Sigmoid colon (tissue), 4 donors: ENCODE measurements at regions not wholly inside any gene's neighbourhood (a gene's known extent, or its start where the extent isn't known, plus 50 kb on each side); places are given as distances from the start of the nearest gene placed in this dataset.

Source experiments
- EP300 ChIP-seq, 4 donors: sonication (generic); formaldehyde crosslinking; IDR thresholded peaks; one replicate each; pipeline ENCODE4 v1.6.1; 2017; ENCODE audit warnings: antibody characterized with exemption in 4 of 4
- POLR2A ChIP-seq, 2 donors: fragments of 450-650 bp; IDR thresholded peaks; one replicate each; pipeline ENCODE4 v1.6.1; 2016; ENCODE audit warnings: antibody characterized with exemption in 2 of 2, mild to moderate bottlenecking in 2 of 2, moderate library complexity in 2 of 2
- POLR2AphosphoS5 ChIP-seq, 4 donors: sonication (generic); formaldehyde crosslinking; IDR thresholded peaks; one replicate each; pipeline ENCODE4 v1.6.1; 2017; ENCODE audit warnings: antibody characterized with exemption in 4 of 4
- TF ChIP-seq, protein P1 (sequence below), 4 experiments: fragments of 450-650 bp in 3 of 4; fragments of 200-600 bp in 1 of 4; IDR thresholded peaks; one replicate each; pipeline ENCODE4 v1.5.1; 2016 to 2019; ENCODE audit warnings: antibody characterized with exemption in 4 of 4, mild to moderate bottlenecking in 3 of 4, moderate library complexity in 2 of 4

DNA sequence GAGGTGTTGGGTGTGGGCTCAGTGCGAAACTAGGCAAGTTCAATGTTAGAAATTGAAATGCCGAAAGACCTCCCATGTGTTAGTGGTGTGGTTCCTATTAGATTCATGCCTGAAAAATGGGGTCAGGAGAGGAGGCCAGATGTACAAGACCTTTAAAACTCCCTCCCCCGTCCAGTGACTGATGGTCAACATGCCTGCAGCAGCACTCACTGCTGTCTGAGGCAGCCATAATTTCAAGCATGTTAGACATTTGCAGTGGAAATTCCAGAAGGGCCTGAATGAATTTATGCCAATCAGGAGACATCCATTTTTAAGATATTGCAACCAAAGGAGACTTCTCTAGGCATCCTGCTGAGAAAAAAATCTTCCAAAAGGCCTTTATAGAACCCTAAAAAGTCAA, 426.9 kb upstream of the NBEA start:
- TF ChIP-seq, protein P1, sequence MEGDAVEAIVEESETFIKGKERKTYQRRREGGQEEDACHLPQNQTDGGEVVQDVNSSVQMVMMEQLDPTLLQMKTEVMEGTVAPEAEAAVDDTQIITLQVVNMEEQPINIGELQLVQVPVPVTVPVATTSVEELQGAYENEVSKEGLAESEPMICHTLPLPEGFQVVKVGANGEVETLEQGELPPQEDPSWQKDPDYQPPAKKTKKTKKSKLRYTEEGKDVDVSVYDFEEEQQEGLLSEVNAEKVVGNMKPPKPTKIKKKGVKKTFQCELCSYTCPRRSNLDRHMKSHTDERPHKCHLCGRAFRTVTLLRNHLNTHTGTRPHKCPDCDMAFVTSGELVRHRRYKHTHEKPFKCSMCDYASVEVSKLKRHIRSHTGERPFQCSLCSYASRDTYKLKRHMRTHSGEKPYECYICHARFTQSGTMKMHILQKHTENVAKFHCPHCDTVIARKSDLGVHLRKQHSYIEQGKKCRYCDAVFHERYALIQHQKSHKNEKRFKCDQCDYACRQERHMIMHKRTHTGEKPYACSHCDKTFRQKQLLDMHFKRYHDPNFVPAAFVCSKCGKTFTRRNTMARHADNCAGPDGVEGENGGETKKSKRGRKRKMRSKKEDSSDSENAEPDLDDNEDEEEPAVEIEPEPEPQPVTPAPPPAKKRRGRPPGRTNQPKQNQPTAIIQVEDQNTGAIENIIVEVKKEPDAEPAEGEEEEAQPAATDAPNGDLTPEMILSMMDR (IDR thresholded peaks at IDR 0.05): no peak
- TF ChIP-seq EP300 (IDR thresholded peaks at IDR 0.05) (no peak), POLR2A (IDR thresholded peaks at IDR 0.05) (no peak), POLR2AphosphoS5 (IDR thresholded peaks at IDR 0.05) (no peak)
